Body of pancreas (tissue), 4 donors: ENCODE measurements at regions not wholly inside any gene's neighbourhood (a gene's known extent, or its start where the extent isn't known, plus 50 kb on each side); places are given as distances from the start of the nearest gene placed in this dataset.
A peak's percentile ranks its signal among the peaks of the same experiment; 100 is the strongest.

Experiments
- ATAC-seq: fragments of 150-250 bp; one replicate; pipeline ENCODE4 v1.9.1; 2016
- DNase-seq, 4 donors: peaks; one replicate each; pipeline ENCODE4 v3.0.0-alpha.2; 2019
- H3K27ac ChIP-seq, 4 donors: fragments of 200-600 bp; sonication (generic); 1 replicate in 3 of 4; 2 replicates in 1 of 4; pipeline versions ENCODE4 v1.5.1 to v1.6.1; 2016 to 2019; ENCODE audit warnings: mild to moderate bottlenecking in 1 of 4, mixed read lengths in 1 of 4, moderate library complexity in 1 of 4
- H3K27me3 ChIP-seq, 2 donors: fragments of 200-600 bp; sonication (generic); one replicate each; pipeline ENCODE4 v1.6.0; 2016; ENCODE audit warnings: mild to moderate bottlenecking in 1 of 2
- H3K36me3 ChIP-seq, 2 donors: fragments of 200-600 bp; sonication (generic); replicated peaks in 1 of 2; 2 replicates each; pipeline ENCODE4 v1.5.1; 2016; ENCODE audit warnings: low read depth in 2 of 2; ENCODE audit not compliant: insufficient read depth in 1 of 2
- H3K4me1 ChIP-seq: fragments of 200-600 bp; sonication (generic); one replicate; pipeline ENCODE4 v1.6.0; 2016
- H3K4me3 ChIP-seq, 2 donors: fragments of 200-600 bp; sonication (generic); 1 replicate in 1 of 2; 2 replicates in 1 of 2; pipeline ENCODE4 v1.5.1; 2016 to 2019
- H3K9me3 ChIP-seq, 3 donors: fragments of 200-600 bp; sonication (generic); 1 replicate in 2 of 3; 2 replicates in 1 of 3; pipeline ENCODE4 v1.5.1; 2016
- POLR2A ChIP-seq, 3 donors: fragments of 450-650 bp; IDR thresholded peaks; one replicate each; pipeline ENCODE4 v1.6.1; 2016; ENCODE audit warnings: antibody characterized with exemption in 3 of 3, mild to moderate bottlenecking in 2 of 3
- WGBS, 2 donors: methylation state at CpG; one replicate each; pipeline ENCODE4 v1.1.5; 2017; 5-methylcytosine and 5-hydroxymethylcytosine counted together
- intact Hi-C: fragments of 100-400 bp; cut with DNase I; formaldehyde crosslinking; loops from one replicate; pipeline ENCODE4 v1.15.1; 2023
- TF ChIP-seq, protein P1 (sequence below), 7 experiments: fragments of 450-650 bp in 4 of 7; fragments of 200-600 bp in 3 of 7; sonication (generic) in 3 of 7; IDR thresholded peaks; one replicate each; pipeline ENCODE4 v1.5.1; 2016 to 2019; ENCODE audit warnings: antibody characterized with exemption in 7 of 7

DNA sequence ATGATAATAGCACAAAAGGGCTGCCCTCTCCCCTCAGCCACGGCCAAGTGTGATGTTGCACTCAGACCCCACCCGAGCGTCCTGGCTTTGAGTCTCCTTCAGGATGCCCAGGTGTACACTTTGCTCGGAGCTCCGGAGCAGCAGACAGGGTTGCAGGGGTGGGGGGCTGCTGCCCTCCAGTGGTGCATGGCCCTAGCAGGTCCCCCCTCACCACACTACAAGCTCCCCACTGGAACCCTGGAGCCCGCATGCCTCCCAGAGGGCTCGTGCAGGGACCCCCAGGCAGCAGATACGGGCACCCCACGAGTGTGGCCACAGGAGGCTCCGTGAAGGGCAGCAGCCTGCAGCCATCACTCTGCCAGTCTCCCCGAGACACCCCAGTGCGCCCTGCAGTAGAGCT is 69.9 kb upstream of the C14orf180 start:
- Histone ChIP-seq H3K27ac (no peak overlapping the region), H3K4me1 (no peaks in the 10 kb centered on the region), H3K36me3 (no peaks in the 10 kb centered on the region), H3K4me3 (no peak overlapping the region), H3K27me3 (no peaks in the 10 kb centered on the region), H3K9me3 (no peaks in the 10 kb centered on the region)
- 55 to 71% methylated on average over 5 to 12 of the region's 12 CpGs for WGBS, 2 donors
- TF ChIP-seq, protein P1, sequence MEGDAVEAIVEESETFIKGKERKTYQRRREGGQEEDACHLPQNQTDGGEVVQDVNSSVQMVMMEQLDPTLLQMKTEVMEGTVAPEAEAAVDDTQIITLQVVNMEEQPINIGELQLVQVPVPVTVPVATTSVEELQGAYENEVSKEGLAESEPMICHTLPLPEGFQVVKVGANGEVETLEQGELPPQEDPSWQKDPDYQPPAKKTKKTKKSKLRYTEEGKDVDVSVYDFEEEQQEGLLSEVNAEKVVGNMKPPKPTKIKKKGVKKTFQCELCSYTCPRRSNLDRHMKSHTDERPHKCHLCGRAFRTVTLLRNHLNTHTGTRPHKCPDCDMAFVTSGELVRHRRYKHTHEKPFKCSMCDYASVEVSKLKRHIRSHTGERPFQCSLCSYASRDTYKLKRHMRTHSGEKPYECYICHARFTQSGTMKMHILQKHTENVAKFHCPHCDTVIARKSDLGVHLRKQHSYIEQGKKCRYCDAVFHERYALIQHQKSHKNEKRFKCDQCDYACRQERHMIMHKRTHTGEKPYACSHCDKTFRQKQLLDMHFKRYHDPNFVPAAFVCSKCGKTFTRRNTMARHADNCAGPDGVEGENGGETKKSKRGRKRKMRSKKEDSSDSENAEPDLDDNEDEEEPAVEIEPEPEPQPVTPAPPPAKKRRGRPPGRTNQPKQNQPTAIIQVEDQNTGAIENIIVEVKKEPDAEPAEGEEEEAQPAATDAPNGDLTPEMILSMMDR (IDR thresholded peaks at IDR 0.05), result no peak
- TF ChIP-seq POLR2A (IDR thresholded peaks at IDR 0.05), result no peak
- no peak for DNase-seq
- intact Hi-C loops, result no loop called here
- ATAC-seq, result no peak

DNA sequence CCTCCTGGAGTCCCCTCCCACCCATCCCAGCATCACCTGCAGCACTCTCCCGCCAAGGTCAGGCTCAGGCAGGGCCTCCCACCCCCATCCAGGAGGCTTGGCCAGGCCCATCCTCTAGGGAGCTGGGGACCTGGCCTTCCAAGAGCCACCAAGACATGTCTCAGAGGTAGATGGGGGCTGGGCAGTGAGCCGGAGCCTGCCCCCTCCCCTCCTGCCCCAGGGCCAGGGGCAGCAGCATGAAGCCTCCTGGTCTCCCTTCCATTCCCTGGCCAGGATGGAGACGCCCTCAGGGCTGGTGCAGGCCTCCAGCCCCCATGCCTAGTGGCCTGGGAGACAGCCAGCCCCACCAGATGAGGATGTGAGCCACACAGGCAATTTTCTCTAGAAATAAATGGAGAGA is 69.3 kb upstream of the C14orf180 start:
- intact Hi-C loops, result no loop called here
- H3K27ac ChIP-seq, result no peak overlapping the region
- ATAC-seq (no peak), DNase-seq (no peak)
- H3K9me3 ChIP-seq, result no peaks in the 10 kb centered on the region
- no peak overlapping the region for H3K4me3 ChIP-seq
- no peaks in the 10 kb centered on the region for H3K36me3 ChIP-seq
- WGBS, 2 donors, result 0 to 23% methylated on average over 1 to 3 of the region's 3 CpGs
- no peak for TF ChIP-seq POLR2A (IDR thresholded peaks at IDR 0.05)
- TF ChIP-seq, protein P1 (IDR thresholded peaks at IDR 0.05), result no peak
- H3K4me1 ChIP-seq, result no peaks in the 10 kb centered on the region
- no peaks in the 10 kb centered on the region for H3K27me3 ChIP-seq

DNA sequence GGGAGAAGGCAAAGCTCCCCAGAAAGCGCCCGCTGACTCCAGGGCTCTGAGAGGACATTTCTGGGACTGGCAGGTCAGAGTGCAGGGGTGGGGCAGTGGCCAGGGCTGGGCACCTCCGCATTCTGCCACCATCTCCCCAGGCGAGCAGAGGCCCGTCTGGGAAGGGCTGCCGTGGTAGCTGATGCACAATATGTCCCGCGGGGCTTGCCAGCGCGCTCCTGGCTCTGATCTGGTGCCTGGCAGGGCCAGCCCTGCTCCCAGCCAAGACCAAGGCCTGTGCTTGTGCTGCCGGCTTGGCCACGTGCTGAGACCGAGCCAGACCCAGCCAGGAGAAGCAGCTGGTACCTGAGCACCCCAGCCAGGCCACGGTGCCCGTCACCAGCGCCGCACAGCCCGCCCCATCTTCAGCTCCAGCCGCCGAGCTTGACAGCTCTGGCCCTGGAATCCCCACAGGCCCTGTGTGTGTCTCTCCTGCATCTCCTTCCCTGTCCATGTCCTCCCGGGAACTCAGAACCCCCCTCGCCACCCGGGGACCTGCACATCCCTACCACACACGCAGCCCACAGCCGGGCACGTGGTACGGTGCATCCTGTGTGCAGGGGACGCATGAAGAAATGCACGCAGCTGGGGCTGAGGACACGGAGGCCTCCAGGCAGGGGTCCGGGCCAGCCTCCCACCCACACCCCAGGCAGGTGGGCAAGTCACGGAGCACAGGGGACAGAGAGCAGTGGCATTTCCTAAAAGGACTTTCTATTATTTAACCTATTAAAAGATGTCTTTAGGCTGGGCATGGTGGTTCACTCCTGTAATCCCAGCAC is 68.6 kb upstream of the C14orf180 start:
- Histone ChIP-seq H3K27me3 (no peaks in the 10 kb centered on the region), H3K27ac (no peak overlapping the region), H3K36me3 (no peaks in the 10 kb centered on the region), H3K9me3 (no peaks in the 10 kb centered on the region), H3K4me3 (no peak overlapping the region), H3K4me1 (no peaks in the 10 kb centered on the region)
- ATAC-seq (peak; percentile 24), DNase-seq (peak in 1 of 4 donors; percentile 18)
- intact Hi-C loops, result no loop called here
- WGBS, 2 donors, result 63 to 75% methylated on average over 16 to 32 of the region's 32 CpGs
- TF ChIP-seq, protein P1 (IDR thresholded peaks at IDR 0.05), result no peak
- TF ChIP-seq POLR2A (IDR thresholded peaks at IDR 0.05), result no peak

DNA sequence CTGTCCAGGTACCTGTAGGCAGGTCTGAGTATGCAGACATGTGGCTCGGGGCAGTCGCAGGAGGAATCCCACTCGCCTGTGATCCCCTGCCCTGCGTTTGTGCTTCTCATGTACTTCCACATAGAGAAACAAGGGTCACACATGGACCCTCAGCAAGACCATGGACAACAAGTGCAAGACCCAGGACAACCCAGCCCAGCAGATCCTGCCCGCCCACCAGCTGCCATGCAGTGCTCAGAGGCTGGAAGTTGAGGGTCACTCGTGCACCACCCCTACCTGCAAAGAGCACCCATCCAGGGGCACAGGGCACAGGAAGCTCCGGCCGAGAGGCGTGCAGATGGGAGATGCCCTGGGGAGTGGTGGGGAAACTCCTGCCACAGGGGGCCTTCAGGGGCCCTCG is 67.5 kb upstream of the C14orf180 start:
- DNase-seq (no peak), ATAC-seq (no peak)
- Histone ChIP-seq H3K4me1 (no peaks in the 10 kb centered on the region), H3K9me3 (no peaks in the 10 kb centered on the region), H3K36me3 (no peaks in the 10 kb centered on the region), H3K27me3 (no peaks in the 10 kb centered on the region), H3K27ac (no peak overlapping the region), H3K4me3 (no peak overlapping the region)
- intact Hi-C loops, result no loop called here
- TF ChIP-seq POLR2A (IDR thresholded peaks at IDR 0.05), result no peak
- TF ChIP-seq, protein P1 (IDR thresholded peaks at IDR 0.05), result no peak
- 57 to 67% methylated on average over 10 of the region's 10 CpGs for WGBS, 2 donors
